ENCODE measurements at regions not wholly inside any gene's neighbourhood (a gene's known extent, or its start where the extent isn't known, plus 50 kb on each side); places are given as distances from the start of the nearest gene placed in this dataset.
A peak's percentile ranks its signal among the peaks of the same experiment; 100 is the strongest.
"Not testable (repeated sequence)": the region's sequence is repeated elsewhere in the genome, so short reads cannot be mapped to it uniquely, and the experiment has no call there.

DNA sequence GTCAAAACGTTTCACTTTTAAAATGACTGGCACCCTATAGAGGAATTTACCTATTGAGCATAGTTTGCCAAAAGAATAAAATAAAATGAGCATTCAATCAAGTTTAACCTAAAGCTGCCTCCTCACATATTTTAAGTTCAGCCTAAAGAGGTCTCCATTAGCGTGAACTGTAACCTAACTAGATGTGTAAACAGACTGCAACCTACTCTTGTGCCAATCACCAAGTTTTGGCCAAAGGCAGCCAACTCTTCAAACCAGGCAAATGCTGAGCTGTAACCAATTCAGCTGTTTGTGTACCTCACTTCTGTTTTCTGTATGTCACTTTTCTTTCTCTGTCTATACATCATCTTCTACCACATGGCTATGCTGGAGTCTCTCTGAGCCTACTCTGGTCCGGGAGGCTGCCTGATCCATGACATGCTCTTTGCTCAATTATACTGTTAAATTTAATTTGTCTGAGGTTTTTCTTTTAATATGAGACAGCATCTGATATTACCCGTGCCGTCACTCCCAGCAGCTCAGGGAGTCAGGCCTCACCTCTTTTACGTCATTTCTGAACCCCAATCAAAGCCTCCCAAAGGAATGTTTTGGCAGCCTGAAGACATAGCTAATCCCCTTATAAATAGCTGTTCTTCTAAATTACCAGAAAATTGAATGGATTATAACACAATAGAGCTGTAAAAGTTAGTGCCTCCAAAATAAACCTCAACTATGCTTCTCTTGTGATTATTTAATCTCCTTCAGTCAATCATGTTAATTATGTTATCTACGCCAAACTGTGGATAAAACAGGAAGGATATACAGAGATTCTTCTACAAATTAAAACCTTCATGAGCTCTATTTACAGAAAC is 81.0 kb upstream of the NR5A2 start:
- DNase-seq: no peak

DNA sequence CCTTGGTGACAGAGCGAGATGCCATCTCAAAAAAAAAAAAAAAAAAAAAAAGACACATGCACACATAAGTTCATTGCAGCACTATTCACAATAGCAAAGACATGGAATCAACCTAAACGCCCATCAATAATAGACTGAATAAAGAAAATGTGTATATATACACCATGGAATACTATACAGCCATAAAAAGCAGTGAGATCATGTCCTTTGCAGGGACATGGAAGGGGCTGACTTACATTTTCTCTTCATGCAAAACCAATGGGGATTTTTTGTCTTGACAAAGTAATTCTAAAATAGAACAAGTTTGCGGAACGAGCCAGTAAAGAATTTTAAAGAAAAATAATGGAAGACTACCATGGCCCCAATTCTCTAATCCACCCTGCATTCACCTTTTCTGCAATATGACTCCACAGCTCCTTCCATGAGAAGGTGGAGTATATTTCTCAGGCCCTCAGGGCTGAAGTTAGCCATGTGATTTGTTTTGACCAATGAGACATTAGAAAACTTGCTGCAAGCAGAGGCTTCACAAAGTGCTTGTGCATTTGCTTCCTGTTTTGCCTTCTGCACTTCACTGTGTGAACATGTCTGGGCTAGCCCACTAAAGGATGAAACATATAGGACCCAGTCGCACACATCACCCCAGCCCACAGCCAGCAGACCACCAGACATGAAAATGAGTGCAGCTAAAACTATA is 78.8 kb upstream of the NR5A2 start:
- no peak for DNase-seq

DNA sequence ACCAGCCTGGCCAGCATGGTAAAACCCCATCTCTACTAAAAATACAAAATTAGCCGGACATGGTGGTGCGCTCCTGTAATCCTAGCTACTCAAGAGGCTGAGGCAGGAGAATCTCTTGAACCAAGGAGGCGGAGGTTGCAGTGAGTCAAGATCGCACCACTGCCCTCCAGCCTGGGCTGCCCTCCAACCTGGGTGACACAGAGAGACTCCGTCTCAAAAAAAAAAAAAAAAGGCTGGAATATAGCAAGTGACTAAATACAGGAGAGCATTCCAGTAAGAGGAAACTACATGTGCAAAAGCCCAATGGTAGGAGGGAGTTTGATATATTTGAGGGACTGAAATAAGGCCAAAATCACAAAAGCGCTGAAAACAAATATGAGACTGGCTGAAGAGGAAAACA is 76.5 kb upstream of the NR5A2 start:
- not testable (repeated sequence) for DNase-seq

DNA sequence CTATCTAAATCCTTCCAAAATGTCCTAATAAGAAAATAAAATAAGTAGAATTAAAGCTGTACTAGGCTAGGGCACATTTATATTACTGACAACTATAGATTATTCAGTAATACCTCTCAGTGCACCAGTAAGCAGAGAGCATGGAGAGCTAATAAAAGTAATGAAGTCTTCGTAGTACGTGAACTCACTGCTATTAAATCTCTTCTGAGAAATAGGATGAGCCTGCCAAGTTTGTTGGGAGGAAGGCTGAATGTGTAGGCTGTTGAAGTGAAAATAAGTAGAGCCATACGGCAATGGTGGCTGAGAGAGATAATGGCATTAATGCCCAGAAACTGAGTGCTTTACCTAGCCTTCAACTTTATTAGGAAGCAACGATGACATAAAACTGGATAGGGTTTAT is 73.9 kb upstream of the NR5A2 start:
- DNase-seq: peak in 1 of 56 donors; percentile 0

DNA sequence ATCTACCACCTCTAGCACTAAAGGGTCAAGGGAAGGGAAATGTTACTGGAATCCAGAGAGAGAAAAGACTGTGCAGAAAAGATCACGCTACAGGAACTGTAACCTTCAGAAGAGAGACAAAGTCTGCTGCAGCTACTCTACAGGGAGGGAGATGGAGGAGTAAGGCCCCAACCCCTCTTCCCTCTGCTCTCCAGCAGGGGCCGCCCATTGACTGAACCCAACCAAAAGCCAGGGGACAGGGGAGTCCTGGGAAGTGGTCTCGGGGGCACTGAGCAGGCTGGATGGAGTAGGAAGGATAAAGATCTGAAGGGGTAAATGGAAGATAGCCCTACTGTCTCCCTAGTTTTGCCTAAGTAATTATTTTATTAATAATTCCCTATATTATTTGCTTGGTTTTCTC is 72.8 kb upstream of the NR5A2 start:
- no peak for DNase-seq

DNA sequence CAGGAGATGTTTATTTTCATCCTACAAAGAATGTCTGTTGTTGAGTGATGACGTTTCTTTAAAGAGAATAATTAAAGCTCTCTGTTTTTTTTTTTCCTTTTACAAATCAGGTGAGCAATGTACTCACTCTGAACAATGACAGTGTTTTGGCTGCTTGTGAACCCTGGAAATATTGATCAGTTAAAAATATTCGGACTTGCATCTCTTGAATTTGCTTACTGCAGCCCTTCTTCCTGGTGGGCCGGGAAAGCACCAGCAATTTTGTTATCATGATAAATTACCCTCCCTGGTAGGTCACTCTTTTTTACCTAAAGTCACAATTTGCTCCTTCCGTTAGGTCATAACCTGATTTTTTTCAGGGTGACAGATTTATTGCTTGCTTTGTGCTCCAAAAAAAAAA is 72.3 kb upstream of the NR5A2 start:
- no peak for DNase-seq

DNA sequence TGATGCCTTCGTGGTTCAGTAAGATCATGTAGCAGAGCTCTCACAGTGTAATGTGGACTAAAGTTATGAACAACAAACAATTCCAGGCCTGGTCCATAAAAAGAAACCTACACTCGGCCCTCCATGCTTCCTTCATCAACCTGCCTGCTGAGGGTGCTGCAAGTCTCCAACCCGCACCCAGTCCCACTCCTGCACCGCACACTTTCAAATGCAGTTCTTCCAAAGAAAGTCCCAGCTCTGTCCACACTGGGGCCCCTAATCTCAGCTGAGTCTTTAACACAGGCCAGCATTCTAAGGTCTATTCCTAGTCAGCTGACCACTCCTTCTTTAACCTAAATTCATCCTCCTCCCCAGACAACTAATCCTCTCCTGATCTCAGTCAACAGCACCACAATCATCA is 71.5 kb upstream of the NR5A2 start:
- no peak for DNase-seq

DNA sequence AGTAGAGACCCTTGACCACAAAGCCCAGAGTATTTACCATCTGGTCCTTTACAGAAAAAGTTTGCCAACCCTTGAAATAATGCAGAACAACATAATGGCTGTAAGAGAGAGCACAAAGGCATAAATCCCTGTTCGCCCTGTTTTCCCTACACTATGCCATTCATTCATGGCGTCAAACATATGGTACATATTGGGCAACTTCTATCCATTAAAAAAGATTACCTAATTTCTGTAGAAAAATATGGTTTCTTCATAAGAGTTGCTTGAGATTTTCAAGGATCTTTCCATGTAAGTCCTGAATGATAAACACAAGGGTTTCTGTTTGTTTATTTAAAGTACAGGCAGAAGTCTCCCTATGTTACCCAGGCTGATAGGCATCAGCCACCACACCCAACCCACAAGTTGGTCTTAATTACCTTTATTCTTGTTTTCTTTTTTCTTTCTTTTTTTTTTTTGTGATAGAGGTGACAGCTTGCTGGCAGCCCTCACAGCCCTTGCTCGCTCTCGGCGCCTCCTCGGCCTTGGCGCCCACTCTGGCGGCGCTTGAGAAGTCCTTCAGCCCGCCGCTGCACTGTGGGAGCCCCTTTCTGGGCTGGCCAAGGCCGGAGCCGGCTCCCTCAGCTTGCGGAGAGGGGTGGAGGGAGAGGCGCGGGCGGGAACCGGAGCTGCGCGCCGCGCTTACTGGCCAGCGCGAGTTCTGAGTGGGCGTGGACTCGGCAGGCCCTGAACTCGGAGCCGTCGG is 68.3 kb upstream of the NR5A2 start:
- no peak for DNase-seq

DNA sequence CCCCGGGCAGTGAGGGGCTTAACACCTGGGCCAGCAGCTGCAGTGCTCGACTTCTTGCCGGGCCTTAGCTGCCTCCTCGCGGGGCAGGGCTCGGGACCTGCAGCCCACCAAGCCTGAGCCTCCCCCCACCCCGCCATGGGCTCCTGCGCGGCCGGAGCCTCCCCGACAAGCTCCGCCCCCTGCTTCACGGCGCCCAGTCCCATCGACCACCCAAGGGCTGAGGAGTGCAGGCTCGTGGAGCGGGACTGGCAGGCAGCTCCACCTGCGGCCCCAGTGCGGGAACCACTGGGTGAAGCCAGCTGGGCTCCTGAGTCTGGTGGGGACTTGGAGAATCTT is 67.8 kb upstream of the NR5A2 start:
- no peak for DNase-seq

DNA sequence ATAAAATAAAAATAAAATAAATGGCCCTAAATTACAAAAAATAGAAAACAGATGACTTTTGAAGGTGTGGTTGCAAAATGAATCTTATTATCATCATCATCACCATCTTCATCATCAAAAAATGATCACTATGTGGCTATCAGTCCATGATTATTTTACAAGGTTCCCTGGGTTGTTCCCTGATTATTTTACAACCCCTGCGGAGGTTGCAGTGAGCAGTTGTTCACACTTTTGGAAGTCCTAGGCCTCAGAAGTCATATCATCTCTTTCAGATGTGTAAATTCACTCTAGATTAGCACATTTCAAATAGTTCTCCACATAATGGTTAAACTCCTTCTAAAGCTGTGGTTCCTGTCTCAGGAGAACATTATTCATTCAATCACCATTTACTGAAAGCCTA is 57.4 kb upstream of the NR5A2 start:
- DNase-seq: no peak

DNA sequence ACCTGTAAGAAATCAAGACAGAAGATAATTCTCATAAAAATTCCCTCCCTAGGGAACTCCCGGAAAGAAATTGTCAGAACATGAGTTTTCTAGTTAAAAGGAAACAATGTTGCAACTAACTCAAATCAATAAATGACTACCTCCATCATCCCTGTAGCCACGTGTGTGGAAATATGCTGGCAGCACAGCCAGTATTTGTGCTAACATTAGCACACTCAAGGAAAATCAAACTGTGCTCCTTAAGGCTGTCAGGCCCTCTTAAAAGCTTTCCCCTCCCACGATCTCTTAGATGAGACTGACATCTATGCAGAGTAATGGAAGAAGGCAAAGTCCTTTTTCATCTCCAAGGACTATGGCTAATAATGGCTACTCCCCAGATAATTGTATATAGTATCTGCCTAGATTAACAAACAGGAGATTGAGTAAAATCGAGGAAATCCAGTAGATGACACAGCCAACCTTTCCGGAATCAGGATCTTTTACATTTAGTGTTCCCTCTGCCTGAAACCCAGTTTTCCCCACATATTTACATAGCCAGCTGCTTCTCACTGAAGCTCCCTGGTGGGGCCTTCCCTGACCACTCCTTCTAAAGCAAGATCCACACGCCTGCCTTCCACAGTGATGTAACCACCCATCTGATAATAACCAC is 50.9 kb upstream of the NR5A2 start:
- DNase-seq: no peak
